H9 (cell line): ENCODE measurements at regions not wholly inside any gene's neighbourhood (a gene's known extent, or its start where the extent isn't known, plus 50 kb on each side); places are given as distances from the start of the nearest gene placed in this dataset.

ENCODE experiments used
- DNase-seq: peaks from one replicate; pipeline ENCODE4 v3.0.0-alpha.2; 2017
- H2AFZ ChIP-seq: one replicate; pipeline ENCODE4 v1.6.1; 2013; ENCODE audit warnings: mild to moderate bottlenecking, low read length, control low read depth, moderate library complexity
- H2AK5ac ChIP-seq: 2 replicates; pipeline ENCODE4 v1.6.1; 2013; ENCODE audit warnings: low read length, control low read depth, mixed read lengths; ENCODE audit not compliant: insufficient read length
- H2BK120ac ChIP-seq: one replicate; pipeline ENCODE4 v1.6.1; 2013; ENCODE audit warnings: low read depth, mild to moderate bottlenecking, low read length, control low read depth, inconsistent platforms; ENCODE audit not compliant: poor library complexity, severe bottlenecking
- H2BK12ac ChIP-seq: 2 replicates; pipeline ENCODE4 v1.6.1; 2013; ENCODE audit warnings: low read length, control low read depth, mixed read lengths, low read depth; ENCODE audit not compliant: insufficient read length
- H2BK15ac ChIP-seq: 2 replicates; pipeline ENCODE4 v1.6.1; 2013; ENCODE audit warnings: low read depth, low read length, control low read depth
- H2BK20ac ChIP-seq: one replicate; pipeline ENCODE4 v1.6.1; 2013; ENCODE audit warnings: low read depth, mild to moderate bottlenecking, low read length, control low read depth, inconsistent platforms; ENCODE audit not compliant: poor library complexity, severe bottlenecking
- H2BK5ac ChIP-seq: 2 replicates; pipeline ENCODE4 v1.6.1; 2013; ENCODE audit warnings: low read length, control low read depth, mixed read lengths; ENCODE audit not compliant: insufficient read length
- H3K14ac ChIP-seq: 2 replicates; pipeline ENCODE4 v1.6.1; 2013; ENCODE audit warnings: low read length, control low read depth; ENCODE audit not compliant: insufficient read depth
- H3K18ac ChIP-seq: 2 replicates; pipeline ENCODE4 v1.6.1; 2013; ENCODE audit warnings: low read depth, mild to moderate bottlenecking, mixed read lengths, low read length, control low read depth; ENCODE audit not compliant: insufficient read length
- H3K23ac ChIP-seq: 2 replicates; pipeline ENCODE4 v1.6.1; 2013; ENCODE audit warnings: low read length, control low read depth, mixed read lengths, low read depth; ENCODE audit not compliant: insufficient read length
- H3K23me2 ChIP-seq: 2 replicates; pipeline ENCODE4 v1.6.1; 2013; ENCODE audit warnings: low read depth, mild to moderate bottlenecking, mixed read lengths, low read length, control low read depth; ENCODE audit not compliant: insufficient read length, poor library complexity, severe bottlenecking
- H3K27ac ChIP-seq: 2 replicates; pipeline ENCODE4 v1.5.1; 2013; ENCODE audit warnings: low read length, control low read depth, mixed read lengths, low read depth; ENCODE audit not compliant: insufficient read length
- H3K27me3 ChIP-seq: 2 replicates; pipeline ENCODE4 v1.6.1; 2013; ENCODE audit warnings: low read length, control low read depth, inconsistent platforms; ENCODE audit not compliant: insufficient read depth
- H3K4ac ChIP-seq: 2 replicates; pipeline ENCODE4 v1.6.1; 2013; ENCODE audit warnings: low read depth, mild to moderate bottlenecking, control low read depth, inconsistent platforms, low read length, moderate library complexity
- H3K4me1 ChIP-seq: 2 replicates; pipeline ENCODE4 v1.6.1; 2013; ENCODE audit warnings: low read length, control low read depth, inconsistent platforms; ENCODE audit not compliant: insufficient read depth
- H3K4me2 ChIP-seq: 2 replicates; pipeline ENCODE4 v1.6.1; 2013; ENCODE audit warnings: low read length, control low read depth, mixed read lengths; ENCODE audit not compliant: insufficient read length, insufficient read depth
- H3K56ac ChIP-seq: 2 replicates; pipeline ENCODE4 v1.6.1; 2013; ENCODE audit warnings: low read depth, mild to moderate bottlenecking, mixed read lengths, low read length, control low read depth; ENCODE audit not compliant: insufficient read length
- H3K79me1 ChIP-seq: 2 replicates; pipeline ENCODE4 v1.6.1; 2013; ENCODE audit warnings: low read depth, mild to moderate bottlenecking, moderate library complexity, low read length, control low read depth, inconsistent platforms; ENCODE audit not compliant: insufficient read depth, poor library complexity, severe bottlenecking
- H3K79me2 ChIP-seq: 2 replicates; pipeline ENCODE4 v1.6.1; 2013; ENCODE audit warnings: low read length, control low read depth, inconsistent platforms; ENCODE audit not compliant: insufficient read depth
- H3K9ac ChIP-seq: 2 replicates; pipeline ENCODE4 v1.6.1; 2013; ENCODE audit warnings: low read length, control low read depth, mixed read lengths; ENCODE audit not compliant: insufficient read length; ENCODE audit errors: extremely low read depth
- H3K9me3 ChIP-seq: one replicate; pipeline ENCODE4 v1.6.1; 2013; ENCODE audit warnings: low read depth, low read length, inconsistent platforms; ENCODE audit not compliant: control insufficient read depth
- H3T11ph ChIP-seq: one replicate; pipeline ENCODE4 v1.6.1; 2013; ENCODE audit warnings: mild to moderate bottlenecking, low read length, control low read depth, inconsistent platforms
- H4K20me1 ChIP-seq: one replicate; pipeline ENCODE4 v1.6.1; 2013; ENCODE audit not compliant: control insufficient read depth, insufficient read length, insufficient read depth
- H4K5ac ChIP-seq: 2 replicates; pipeline ENCODE4 v1.6.1; 2013; ENCODE audit warnings: low read depth, mild to moderate bottlenecking, mixed read lengths, low read length, control low read depth; ENCODE audit not compliant: insufficient read length
- H4K8ac ChIP-seq: replicated peaks from 2 replicates; pipeline ENCODE4 v1.6.1; 2013; ENCODE audit warnings: low read length, control low read depth, mixed read lengths, low read depth; ENCODE audit not compliant: insufficient read length
- H4K91ac ChIP-seq: 2 replicates; pipeline ENCODE4 v1.6.1; 2013; ENCODE audit warnings: low read depth, mild to moderate bottlenecking, moderate library complexity, mixed read lengths, low read length, control low read depth; ENCODE audit not compliant: insufficient read length
- H3K27ac Mint-ChIP-seq, 3 experiments: 2 replicates in 2 of 3; 3 replicates in 1 of 3; pipeline ENCODE4 v1.8.0; 2020 to 2021; ENCODE audit warnings: mixed read lengths in 3 of 3, mild to moderate bottlenecking in 1 of 3, moderate library complexity in 1 of 3
- H3K27me3 Mint-ChIP-seq: 2 replicates; pipeline ENCODE4 v1.8.0; 2021; ENCODE audit warnings: low read depth, mild to moderate bottlenecking, moderate library complexity, mixed read lengths
- H3K36me3 Mint-ChIP-seq, 3 experiments: 2 replicates in 2 of 3; 3 replicates in 1 of 3; pipeline ENCODE4 v1.8.0; 2020 to 2021; ENCODE audit warnings: low read depth in 3 of 3, mixed read lengths in 3 of 3; ENCODE audit not compliant: insufficient read depth in 1 of 3
- H3K4me1 Mint-ChIP-seq, 2 experiments: 2 replicates each; pipeline ENCODE4 v1.8.0; 2020; ENCODE audit warnings: mixed read lengths in 2 of 2
- H3K4me3 Mint-ChIP-seq, 2 experiments: 2 replicates in 1 of 2; 3 replicates in 1 of 2; pipeline ENCODE4 v1.8.0; 2020 to 2021; ENCODE audit warnings: mild to moderate bottlenecking in 2 of 2, mixed read lengths in 2 of 2, moderate library complexity in 1 of 2
- H3K9me3 Mint-ChIP-seq, 2 experiments: 2 replicates in 1 of 2; 3 replicates in 1 of 2; pipeline ENCODE4 v1.8.0; 2020; ENCODE audit warnings: mild to moderate bottlenecking in 2 of 2, mixed read lengths in 2 of 2, moderate library complexity in 1 of 2
- TF ChIP-seq, protein P1 (sequence below): fragments of 200-600 bp; sonication (generic); conservative IDR thresholded peaks from 3 replicates; pipeline ENCODE4 v1.8.0; 2021; ENCODE audit warnings: antibody characterized with exemption, mild to moderate bottlenecking

DNA sequence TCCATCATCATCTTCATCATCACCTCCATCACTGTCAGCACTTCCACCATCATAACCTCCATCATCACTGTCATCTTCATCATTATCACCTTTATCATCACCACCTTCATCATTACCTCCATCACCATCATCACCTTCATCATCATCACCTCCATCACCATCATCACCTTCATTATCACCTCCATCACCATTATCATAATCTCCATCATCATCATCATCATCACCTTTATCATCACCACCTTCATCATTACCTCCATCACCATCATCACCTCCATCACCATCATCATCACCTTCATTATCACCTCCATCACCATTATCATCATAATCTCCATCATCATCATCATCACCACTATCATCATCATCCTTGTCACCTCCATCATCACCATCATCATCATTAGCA, 309.7 kb downstream of the HAPSTR1 start:
- Histone ChIP-seq H3K56ac (no peak overlapping the region), H3K23ac (no peak overlapping the region), H3K9me3 (no peaks in the 10 kb centered on the region), H3T11ph (no peak overlapping the region), H2AFZ (no peak overlapping the region), H2BK12ac (no peak overlapping the region), H3K79me1 (no peaks in the 10 kb centered on the region), H4K20me1 (peaks cover 2% of the 10 kb centered on the region), H3K4ac (no peak overlapping the region), H3K18ac (no peak overlapping the region), H3K4me2 (no peak overlapping the region), H3K27ac (no peak overlapping the region), H2BK20ac (no peak overlapping the region), H3K27me3 (peaks cover 3% of the 10 kb centered on the region; the same call in 1 of the 2 replicates), H2BK5ac (no peak overlapping the region), H3K14ac (no peak overlapping the region), H3K4me1 (no peaks in the 10 kb centered on the region), H4K5ac (no peak overlapping the region), H2BK15ac (no peak overlapping the region), H2BK120ac (no peak overlapping the region), H3K79me2 (0 out of 2 replicates have a peak, but pooled peaks cover 2% of the 10 kb centered on the region), H3K23me2 (no peaks in the 10 kb centered on the region), H4K91ac (no peak overlapping the region), H4K8ac (no peak overlapping the region), H3K9ac (no peak overlapping the region), H2AK5ac (no peak overlapping the region)
- Mint-ChIP-seq H3K27ac (no peak overlapping the region), H3K4me3 (no peak overlapping the region), H3K4me1 (peaks cover 8 to 10% of the 10 kb centered on the region in 2 experiments), H3K9me3 (no peaks in the 10 kb centered on the region; a peak in 2 of 5 replicates), H3K36me3 (no peaks in the 10 kb centered on the region; a peak in 1 of 7 replicates), H3K27me3 (peaks cover 7% of the 10 kb centered on the region)
- TF ChIP-seq, protein P1, sequence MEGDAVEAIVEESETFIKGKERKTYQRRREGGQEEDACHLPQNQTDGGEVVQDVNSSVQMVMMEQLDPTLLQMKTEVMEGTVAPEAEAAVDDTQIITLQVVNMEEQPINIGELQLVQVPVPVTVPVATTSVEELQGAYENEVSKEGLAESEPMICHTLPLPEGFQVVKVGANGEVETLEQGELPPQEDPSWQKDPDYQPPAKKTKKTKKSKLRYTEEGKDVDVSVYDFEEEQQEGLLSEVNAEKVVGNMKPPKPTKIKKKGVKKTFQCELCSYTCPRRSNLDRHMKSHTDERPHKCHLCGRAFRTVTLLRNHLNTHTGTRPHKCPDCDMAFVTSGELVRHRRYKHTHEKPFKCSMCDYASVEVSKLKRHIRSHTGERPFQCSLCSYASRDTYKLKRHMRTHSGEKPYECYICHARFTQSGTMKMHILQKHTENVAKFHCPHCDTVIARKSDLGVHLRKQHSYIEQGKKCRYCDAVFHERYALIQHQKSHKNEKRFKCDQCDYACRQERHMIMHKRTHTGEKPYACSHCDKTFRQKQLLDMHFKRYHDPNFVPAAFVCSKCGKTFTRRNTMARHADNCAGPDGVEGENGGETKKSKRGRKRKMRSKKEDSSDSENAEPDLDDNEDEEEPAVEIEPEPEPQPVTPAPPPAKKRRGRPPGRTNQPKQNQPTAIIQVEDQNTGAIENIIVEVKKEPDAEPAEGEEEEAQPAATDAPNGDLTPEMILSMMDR: no peak
- DNase-seq: no peak
